ENCODE measurements at regions not wholly inside any gene's neighbourhood (a gene's known extent, or its start where the extent isn't known, plus 50 kb on each side); places are given as distances from the start of the nearest gene placed in this dataset.

- TF ChIP-seq, protein P1, sequence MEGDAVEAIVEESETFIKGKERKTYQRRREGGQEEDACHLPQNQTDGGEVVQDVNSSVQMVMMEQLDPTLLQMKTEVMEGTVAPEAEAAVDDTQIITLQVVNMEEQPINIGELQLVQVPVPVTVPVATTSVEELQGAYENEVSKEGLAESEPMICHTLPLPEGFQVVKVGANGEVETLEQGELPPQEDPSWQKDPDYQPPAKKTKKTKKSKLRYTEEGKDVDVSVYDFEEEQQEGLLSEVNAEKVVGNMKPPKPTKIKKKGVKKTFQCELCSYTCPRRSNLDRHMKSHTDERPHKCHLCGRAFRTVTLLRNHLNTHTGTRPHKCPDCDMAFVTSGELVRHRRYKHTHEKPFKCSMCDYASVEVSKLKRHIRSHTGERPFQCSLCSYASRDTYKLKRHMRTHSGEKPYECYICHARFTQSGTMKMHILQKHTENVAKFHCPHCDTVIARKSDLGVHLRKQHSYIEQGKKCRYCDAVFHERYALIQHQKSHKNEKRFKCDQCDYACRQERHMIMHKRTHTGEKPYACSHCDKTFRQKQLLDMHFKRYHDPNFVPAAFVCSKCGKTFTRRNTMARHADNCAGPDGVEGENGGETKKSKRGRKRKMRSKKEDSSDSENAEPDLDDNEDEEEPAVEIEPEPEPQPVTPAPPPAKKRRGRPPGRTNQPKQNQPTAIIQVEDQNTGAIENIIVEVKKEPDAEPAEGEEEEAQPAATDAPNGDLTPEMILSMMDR (IDR thresholded peaks at IDR 0.05), result no peak
- TF ChIP-seq ZFX (IDR thresholded peaks at IDR 0.05; ENCODE audit: borderline replicate concordance), result no peak
Observed at GRCh38 chr2:6212491-6212890, 520.3 kb downstream of the SOX11 start.

Measured in 22Rv1 (cell line).